ENCODE measurements at regions not wholly inside any gene's neighbourhood (a gene's known extent, or its start where the extent isn't known, plus 50 kb on each side); places are given as distances from the start of the nearest gene placed in this dataset.

GRCh38 chr6:99745651-99746050 lies 139.0 kb downstream of the PRDM13 start:
- DNase-seq (ENCODE audit: low read depth, low spot score) (no peak), ATAC-seq (peak; percentile 67)
- TF ChIP-seq SP1 (IDR thresholded peaks at IDR 0.05; ENCODE audit: low read depth) (no peak), JUND (IDR thresholded peaks at IDR 0.05) (no peak), RAD21 (IDR thresholded peaks at IDR 0.05; ENCODE audit: low read depth) (no peak), SRF (IDR thresholded peaks at IDR 0.05; ENCODE audit: low read depth) (no peak), POLR2A (IDR thresholded peaks at IDR 0.05; ENCODE audit: borderline replicate concordance, extremely low read depth, insufficient read depth, insufficient read length) (no peak), EZH2phosphoT487 (IDR thresholded peaks at IDR 0.05; ENCODE audit: borderline replicate concordance) (no peak), CEBPB (IDR thresholded peaks at IDR 0.05; ENCODE audit: low read depth) (no peak), ZFX (IDR thresholded peaks at IDR 0.05) (no peak), EZH2 (IDR thresholded peaks at IDR 0.05) (no peak), POLR2AphosphoS5 (IDR thresholded peaks at IDR 0.05; ENCODE audit: low read depth, low read length) (no peak), ELF1 (IDR thresholded peaks at IDR 0.05; ENCODE audit: borderline replicate concordance, low read depth) (no peak)
- TF ChIP-seq, protein P1, sequence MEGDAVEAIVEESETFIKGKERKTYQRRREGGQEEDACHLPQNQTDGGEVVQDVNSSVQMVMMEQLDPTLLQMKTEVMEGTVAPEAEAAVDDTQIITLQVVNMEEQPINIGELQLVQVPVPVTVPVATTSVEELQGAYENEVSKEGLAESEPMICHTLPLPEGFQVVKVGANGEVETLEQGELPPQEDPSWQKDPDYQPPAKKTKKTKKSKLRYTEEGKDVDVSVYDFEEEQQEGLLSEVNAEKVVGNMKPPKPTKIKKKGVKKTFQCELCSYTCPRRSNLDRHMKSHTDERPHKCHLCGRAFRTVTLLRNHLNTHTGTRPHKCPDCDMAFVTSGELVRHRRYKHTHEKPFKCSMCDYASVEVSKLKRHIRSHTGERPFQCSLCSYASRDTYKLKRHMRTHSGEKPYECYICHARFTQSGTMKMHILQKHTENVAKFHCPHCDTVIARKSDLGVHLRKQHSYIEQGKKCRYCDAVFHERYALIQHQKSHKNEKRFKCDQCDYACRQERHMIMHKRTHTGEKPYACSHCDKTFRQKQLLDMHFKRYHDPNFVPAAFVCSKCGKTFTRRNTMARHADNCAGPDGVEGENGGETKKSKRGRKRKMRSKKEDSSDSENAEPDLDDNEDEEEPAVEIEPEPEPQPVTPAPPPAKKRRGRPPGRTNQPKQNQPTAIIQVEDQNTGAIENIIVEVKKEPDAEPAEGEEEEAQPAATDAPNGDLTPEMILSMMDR (IDR thresholded peaks at IDR 0.05 in 2 of 3, conservative IDR thresholded peaks at IDR 0.05 in 1 of 3; ENCODE audit: borderline replicate concordance in 1 of 3, insufficient read depth in 1 of 3, low read depth in 2 of 3, low read length in 2 of 3) = no peak
- H3K36me3 ChIP-seq (ENCODE audit: control insufficient read depth in 1 of 2, insufficient read depth in 2 of 2, low read length in 2 of 2) = no peaks in the 10 kb centered on the region
- intact Hi-C loops (cut with micrococcal nuclease) = loop anchor here (1.0 kb wide), 1 partner anchor 278 kb away; no protein-coding TSS in a partner anchor
- H3K9me3 ChIP-seq (ENCODE audit: control insufficient read depth in 1 of 2, insufficient read depth in 1 of 2, low read depth in 1 of 2, low read length in 2 of 2) = no peaks in the 10 kb centered on the region
- H3K9me2 ChIP-seq (ENCODE audit: insufficient read depth) = no peaks in the 10 kb centered on the region; the same call in 1 of the 2 replicates
- H3K4me1 ChIP-seq (ENCODE audit: control insufficient read depth in 1 of 2, insufficient read depth in 2 of 2, low read length in 2 of 2) = peaks cover 0 to 8% of the 10 kb centered on the region in 2 experiments; a peak in 2 of 4 replicates
- H3K9ac ChIP-seq (ENCODE audit: low read length) = no peak overlapping the region
- no TSS peak for BruUV-seq (replicated peaks)
- peak overlapping the region; percentile 80 for H2AFZ ChIP-seq (ENCODE audit: low read depth, low read length, poor library complexity, severe bottlenecking)
- H3K27me3 ChIP-seq (ENCODE audit: insufficient read depth, low read length) = no peaks in the 10 kb centered on the region
- no peaks in the 10 kb centered on the region for H4K20me1 ChIP-seq (ENCODE audit: insufficient read depth)
- CTCF ChIA-PET = interaction anchor here (0.6 to 3.2 kb wide), 7 partner anchors 9 to 409 kb away, joined by 3 to 15 read pairs (median 4); no protein-coding TSS in a partner anchor
- H3K4me2 ChIP-seq (ENCODE audit: low read length) = peak overlapping the region; percentile 36
- H3K4me3 ChIP-seq (replicated peaks in 1 of 2; ENCODE audit: low read depth in 1 of 2, low read length in 2 of 2) = no peak overlapping the region
- H3K27ac ChIP-seq (ENCODE audit: low read depth, low read length) = no peak overlapping the region
- POLR2A ChIA-PET = no interaction called here
- RAD21 ChIA-PET (ENCODE audit: low non-redundant PET in 1 of 2, low total read pairs in 2 of 2, uncharacterized antibody in 2 of 2, unreplicated experiment in 2 of 2) = no interaction called here
- no peaks in the 10 kb centered on the region for H3K79me2 ChIP-seq (ENCODE audit: insufficient read depth, low read length)

Measured in HCT116 (cell line).